Stimulated activated CD4-positive, alpha-beta T cell treated with anti-CD3 and anti-CD28 coated beads, Interleukin-2, amount 100 ng/mL, for 4 hours (primary cell): ENCODE measurements at regions not wholly inside any gene's neighbourhood (a gene's known extent, or its start where the extent isn't known, plus 50 kb on each side); places are given as distances from the start of the nearest gene placed in this dataset.

Experiments
- DNase-seq: peaks from one replicate; pipeline ENCODE4 v3.0.0-alpha.2; 2020; ENCODE audit warnings: low read depth

DNA sequence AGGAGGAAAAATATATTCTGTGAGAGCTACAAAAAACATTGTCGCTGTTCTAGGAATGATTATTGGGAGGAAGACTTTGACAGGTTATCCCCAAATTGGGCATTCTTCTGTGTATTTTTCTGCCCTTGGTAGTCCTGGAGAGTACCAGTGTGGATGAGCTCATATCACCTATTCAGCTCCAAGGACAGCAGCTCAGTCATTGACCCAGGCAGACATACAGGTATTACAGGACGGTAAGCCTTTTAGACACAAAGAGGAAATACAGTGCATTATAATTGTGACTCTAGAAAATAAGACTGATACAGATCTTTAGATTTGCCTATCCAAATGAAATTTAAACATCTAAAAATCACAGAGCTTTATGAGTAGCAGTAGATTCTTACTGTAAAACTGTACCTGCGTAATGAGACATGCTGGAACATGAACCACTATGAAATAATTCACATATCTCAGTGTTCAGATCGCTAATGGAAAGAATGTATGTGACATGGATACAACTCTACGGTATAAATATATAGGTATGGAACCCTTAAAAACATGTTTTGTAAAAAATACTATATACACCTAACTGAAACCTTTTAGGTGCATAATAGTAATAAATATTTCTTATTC, 56.0 kb downstream of the PLK2 start:
- no peak for DNase-seq

DNA sequence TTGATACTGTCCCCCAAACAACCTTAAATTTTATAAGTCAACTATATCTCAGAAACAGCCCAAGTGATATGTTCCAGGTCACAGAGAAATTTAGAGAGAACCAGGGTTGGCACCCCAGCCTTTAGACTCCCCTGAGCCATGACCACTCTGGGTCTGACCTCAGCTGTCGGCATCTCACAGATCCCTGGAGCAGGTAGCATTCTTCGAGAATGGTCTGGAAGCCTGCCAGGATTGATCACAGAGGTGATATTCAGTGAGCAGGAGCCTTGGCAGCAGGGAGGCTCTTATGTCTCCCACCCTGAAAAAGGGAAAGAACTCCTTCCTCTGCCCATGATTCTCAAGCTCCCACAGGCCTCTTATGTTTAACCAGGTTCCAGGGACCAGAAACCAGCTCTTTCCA, 58.2 kb downstream of the PLK2 start:
- no peak for DNase-seq

DNA sequence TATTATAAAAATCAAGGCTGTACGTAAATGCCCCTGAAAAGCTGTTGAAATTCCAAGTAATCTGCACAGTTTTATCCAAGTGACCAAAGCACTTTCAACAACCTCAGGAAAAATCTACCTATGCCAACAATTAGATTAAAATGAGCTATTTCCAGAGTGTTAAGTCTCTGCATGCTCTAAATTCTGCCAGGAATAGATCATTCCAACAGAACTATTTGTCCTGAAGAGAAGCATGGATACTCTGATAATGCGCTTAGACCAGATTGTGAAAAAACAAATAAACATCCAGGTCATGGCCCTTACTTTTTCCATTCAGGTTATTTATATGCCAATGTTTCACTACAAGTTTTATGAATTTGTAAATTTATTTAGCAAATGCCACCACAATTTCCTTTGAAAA, 59.1 kb downstream of the PLK2 start:
- DNase-seq, result no peak

DNA sequence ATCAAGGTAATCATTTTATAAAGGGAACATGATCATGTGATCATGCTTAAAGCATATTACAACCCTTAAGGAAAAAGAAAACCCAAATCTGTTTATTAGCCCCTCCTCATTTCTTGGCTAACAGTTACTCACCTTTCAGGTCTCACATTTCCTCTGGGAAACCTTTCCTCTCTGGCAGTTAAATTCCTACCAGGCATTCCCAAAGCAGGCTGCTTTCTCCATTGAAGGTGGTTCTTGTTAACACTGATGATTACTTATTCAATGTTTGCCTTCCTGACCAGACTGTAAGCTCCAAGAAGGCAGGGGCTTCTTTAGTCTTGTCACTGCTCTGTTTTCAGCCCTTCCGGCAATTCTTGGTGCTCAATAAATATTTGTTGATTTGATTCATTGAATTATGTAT, 59.9 kb downstream of the PLK2 start:
- no peak for DNase-seq

DNA sequence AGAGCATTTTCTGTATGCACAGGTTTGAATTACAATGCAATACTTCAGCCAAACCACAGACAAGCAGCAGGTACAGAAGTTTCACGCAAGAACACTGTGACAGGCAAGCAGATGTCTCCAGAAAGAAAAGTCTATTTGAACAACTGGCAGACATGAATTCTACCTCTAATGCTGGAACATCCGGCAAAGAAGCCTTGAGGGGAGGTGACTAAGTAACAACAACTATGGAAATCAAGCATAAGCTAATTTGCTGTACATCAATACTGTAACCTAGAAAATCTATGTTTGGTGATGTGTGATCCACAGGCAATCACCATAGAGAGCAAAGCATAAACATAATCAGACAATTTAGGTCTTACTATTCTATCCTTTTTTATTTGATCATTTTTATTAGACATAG, 65.5 kb downstream of the PLK2 start:
- DNase-seq, result no peak

DNA sequence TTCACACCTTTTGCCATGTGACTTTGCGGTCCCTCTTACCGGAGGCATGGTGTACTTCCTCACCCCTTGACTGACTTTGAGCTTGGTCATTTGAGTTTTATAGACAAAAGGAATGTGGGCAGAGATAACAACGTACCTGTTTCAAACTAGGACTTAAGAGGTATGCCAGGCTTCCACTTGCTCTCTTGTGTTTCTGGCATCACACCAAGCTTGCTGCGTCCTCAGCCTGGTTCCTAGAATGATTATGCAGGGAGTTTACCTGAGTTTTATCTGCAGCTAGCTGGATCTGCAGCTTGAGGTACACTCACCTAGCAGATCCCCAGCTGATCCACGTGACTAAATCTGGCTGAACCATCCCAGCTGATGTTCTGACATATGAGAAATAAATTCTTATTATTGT, 66.2 kb downstream of the PLK2 start:
- DNase-seq, result no peak

DNA sequence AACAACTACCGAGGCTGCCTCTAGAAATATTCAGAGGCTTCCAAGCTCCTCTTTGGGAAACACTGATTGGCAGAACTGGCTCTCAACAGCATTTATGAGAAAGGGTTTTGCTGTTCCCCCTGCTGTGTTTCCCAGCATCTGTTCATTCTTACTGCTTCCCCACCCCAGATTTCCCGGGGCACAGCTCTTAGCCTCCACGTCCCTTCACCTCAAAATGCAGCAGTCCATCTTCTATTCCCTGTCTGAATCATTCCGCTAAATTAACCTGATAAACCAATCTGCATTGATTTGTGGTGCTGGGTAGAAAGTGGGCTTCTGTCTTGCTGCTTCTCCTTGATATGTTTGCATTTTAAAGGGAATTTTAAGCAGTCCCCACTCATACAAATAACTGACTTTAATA, 67.4 kb downstream of the PLK2 start:
- DNase-seq, result no peak

DNA sequence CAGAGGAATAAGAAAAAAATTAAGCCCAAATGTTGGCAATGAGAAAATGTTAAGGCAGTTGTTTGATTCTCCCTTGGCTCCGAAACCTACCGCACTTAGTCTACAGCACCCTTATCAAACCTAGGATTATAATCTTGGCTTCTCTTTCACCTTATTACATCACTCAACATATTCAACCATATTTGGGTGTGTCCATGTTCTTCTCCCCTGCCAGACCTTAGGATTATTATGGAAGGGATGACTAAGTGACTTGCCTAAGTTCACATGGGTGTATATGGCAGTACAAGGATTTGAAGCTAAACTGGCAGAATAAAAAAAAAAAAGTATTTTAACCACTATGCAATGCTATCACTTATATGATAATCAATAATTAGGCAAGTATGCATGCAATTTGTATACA, 76.4 kb downstream of the PLK2 start:
- no peak for DNase-seq

DNA sequence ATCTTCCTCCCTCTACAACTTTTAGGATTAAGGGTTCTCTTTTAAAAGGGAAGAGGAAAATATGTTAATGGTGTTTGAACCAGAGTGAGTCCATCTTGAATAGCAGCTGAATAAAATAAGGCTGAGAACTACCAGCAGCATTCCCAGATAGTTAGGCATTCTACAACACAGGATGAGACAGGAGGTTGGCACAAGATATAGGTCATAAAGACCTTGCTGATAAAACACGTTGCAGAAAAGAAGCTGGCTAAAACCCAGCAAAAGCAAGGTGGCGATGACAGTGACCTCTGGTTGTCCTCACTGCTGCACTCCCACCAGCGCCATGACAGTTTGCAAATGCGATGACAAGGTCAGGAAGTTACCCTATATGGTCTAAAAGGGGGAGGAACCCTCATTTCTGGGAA, 77.8 kb downstream of the PLK2 start:
- no peak for DNase-seq

DNA sequence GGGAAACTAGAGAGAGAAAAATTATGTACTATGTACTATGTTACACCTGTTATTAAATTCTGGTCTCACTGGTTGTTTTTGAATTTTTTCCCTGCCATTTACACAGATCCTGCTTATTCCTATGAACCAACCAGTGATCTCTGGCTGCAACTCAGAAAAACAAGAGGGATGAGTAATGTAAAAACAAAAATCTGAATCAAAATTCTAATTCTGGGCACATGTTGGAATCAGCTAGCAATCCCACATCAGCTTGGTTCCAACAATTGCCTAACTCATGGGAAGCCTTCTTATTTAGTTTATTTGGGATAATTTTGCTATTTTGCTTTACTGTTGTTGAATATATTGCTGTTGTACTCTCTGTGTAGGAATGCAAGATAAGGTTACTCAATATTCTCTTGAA, 78.3 kb downstream of the PLK2 start:
- no peak for DNase-seq

DNA sequence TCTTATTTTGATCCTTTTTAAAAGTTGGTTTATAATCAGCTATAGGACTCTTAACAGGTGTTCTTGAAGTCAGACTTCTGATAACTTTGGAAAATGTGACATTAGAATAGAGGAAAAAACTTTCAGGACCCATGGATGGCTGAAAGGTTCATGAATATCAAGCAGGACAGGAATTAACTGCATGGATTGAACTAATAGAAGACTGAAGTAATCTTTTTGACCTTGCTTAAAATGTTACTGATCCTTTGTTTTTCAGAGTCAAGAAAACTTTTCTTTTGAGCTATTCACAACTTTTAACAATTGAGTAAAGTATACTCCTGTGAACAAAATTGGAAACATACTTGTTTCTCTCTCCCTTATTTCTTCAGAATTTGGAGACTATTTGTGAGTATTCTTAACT, 79.2 kb downstream of the PLK2 start:
- no peak for DNase-seq

DNA sequence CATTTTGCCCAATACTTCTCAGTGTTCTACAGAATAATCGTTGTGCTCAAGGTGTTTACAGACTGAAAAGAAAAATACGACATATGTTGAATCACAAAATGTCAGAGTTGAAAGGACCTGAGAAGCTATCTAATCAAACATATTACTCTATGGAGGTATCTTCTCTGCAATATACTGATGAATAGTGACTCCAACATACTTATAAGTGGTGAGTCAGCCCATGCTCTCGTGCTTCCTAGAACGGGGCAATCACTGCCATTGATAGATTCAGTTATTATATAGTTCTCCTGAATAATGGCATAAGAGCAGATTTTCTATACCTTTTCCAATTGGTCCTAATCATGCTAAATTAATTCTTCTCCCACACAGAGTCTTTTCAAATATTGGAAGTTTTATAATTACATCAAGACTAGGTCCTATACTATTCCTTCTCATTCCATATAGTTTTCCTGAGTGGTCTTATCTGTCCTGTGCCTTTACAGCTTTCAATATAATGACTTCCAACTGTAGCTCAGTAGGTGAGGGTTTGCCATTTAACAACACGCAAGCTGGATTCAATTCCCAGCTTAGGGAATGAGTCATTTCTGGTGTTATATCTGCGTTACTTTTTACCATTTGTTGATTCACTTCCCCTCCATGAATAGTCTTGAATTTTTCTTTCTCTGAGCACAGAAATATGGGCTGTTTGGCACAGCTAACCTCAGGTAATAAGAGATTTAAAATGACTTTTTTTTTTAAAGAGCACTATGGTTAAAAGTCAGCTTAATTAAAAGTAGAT, 81.1 kb downstream of the PLK2 start:
- DNase-seq, result no peak

DNA sequence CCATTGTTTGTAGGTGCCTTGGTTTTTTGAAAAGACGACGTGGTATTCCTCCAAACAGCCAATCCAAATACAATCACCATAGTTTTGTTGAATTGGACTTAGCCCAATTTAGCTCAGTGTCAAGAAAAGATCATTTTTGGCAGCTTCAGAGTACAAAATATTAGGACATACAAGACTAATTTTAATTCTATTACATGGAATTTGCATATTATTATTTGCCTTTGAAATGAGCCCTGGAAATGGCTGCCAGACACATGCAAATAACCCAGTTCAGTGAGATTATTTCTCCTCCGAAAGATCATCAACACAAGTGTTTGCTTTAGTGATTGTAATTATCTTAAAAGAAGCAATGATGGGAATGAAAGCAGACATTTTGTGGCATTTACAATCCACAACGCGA, 89.3 kb downstream of the PLK2 start:
- DNase-seq, result no peak

DNA sequence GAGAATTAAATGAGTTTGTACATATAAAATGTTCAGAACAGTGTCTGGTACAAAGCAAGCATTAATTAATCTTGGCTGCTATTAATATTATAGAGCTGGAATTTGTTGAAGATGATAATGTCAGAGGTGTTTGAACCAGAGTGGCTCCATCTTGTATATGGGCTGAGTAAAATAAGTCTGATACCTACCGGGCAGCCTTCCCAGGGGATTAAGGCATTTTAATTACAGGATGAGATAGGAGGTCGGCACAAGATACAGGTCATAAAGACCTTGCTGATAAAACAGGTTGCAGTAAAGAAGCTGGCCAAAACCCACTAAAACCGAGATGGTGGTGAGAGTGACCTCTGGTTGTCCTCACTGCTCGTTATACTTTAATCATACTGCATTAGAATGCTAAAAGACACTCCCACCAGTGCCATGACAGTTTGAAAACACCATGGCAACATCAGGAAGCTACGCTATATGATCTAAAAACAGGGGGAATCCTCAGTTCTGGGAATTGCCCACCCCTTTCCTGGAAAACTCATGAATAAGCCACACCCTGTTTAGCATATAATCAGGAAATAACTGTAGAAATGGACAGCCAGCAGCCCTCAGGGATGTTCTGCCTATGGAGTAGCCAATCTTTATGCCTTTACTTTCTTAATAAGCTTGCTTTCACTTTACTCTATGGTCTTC, 90.2 kb downstream of the PLK2 start:
- DNase-seq, result no peak

DNA sequence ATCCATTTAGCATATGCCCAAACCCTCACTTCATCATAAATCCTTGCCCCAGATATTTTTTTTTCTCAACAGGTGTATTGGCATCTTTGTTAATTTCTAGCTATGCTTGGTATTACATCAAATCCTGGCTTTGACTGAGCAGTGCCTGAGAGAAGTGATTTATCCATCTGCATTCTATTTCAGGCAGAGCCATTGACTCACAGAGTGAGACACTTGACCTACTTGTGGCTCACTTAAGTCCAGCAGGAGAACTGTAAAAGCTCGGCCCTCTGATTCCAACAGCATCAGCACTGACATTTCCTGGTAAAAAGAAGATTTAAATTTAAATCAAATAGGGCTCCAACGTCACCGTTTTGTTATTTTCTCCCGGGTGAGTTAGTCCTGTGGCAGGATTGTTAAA, 93.4 kb downstream of the PLK2 start:
- no peak for DNase-seq

DNA sequence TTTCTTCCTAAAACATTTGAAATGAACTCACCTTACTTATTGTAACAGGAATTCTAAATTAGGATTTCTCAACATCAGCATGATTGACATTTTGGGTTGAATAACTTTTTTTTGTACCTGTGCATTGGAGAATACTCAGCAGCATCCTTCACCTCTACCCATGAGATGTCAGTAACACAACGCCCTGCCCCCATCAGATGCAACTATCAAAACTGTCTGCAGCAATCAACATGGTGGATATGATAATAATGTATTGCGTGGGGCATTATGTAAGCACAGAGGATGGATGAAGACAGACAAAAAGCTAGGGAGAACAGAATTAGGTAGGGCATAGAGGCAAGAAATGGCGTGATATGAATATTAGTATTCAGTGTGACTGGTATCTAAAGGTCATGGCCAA, 94.1 kb downstream of the PLK2 start:
- no peak for DNase-seq

DNA sequence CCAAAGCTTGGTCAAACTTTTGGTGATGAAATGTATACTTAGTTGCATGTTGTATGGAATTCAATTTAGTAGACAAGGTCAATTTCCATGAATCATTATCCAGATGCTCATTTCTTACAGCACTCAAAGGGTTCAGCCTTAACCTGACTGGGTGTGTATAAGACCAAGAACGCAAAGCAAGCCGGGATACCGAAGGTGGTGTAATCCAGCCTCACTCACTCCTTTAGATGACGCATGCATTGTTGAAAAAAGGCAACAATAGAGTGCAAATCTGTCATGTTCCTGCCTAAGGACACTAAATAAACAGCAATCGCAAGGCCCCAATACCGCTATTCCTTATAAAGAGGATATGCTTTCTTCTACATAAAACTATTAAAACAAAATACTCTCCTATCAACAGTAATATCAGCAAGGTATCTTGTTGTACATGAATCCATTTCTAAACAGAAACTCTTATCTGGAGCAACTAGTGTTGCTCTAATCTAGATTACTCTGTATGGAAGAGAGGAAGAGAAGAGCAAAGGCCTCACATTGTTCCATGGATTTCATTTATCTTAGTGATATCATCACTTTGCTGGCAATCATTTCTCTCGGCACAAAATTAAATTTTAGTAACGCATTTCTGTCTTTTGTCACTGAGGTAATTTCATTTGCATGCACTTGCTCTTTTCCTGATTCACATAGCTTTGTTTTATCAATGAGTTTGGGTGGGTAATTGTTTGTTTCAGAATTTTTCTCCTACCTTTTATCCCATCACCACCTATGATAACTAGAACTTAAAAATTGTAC, 96.2 kb downstream of the PLK2 start:
- DNase-seq, result no peak

DNA sequence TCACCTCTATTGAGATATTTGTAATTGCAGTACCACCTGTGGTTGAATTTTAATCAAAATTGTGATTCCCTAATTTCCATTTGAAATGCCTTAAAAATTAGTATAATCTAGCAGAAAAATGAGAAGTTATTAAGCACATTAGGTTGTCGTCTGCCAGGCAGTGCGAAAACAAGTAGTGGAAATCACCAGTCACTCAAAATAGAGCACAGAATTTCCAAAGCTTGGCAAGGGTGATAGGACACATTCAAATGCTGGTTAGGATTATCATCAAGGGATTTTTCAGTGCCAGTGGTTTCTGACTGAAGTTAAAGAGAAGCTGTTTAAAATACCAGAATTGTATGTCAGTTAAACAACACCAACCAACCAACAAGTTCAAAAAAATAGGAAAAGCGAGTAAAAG, 97.8 kb downstream of the PLK2 start:
- DNase-seq, result no peak

DNA sequence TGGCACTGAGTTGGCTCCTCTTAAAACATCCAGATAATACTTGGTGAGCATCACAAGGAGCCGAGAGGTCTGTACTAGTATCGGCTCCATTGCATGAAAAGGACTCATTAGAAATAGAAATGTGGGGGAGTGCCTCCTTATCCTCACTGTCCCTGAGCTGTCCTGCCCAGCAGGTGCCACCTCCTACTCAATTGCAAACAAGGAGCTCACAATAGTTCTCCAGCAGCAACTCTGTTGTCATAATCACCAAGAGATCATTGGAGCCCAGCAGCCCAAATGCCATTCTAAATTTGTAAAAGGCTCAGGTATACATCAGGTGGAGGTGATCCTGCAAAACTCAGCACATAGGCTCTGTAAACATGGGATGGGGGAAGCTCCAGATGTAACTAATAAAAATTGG, 99.1 kb downstream of the PLK2 start:
- no peak for DNase-seq

DNA sequence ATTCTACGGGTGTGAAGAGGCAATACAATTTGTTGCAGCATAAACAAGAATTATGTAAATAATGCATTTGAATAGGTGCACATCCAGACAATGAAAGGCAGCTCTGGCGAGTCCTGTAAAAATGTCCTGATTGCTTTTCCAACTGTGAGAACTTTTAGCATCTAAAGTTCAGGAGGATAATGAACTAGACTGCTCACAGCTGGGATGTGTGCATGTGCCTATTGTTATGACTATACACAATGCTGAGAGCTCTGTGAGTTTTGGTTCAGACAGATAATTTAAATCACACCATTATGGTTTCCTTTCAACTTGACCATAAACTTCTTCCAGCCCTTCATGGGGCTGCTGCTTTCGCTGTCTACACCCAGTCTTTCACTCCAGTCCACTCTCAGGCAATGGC, 99.9 kb downstream of the PLK2 start:
- no peak for DNase-seq

DNA sequence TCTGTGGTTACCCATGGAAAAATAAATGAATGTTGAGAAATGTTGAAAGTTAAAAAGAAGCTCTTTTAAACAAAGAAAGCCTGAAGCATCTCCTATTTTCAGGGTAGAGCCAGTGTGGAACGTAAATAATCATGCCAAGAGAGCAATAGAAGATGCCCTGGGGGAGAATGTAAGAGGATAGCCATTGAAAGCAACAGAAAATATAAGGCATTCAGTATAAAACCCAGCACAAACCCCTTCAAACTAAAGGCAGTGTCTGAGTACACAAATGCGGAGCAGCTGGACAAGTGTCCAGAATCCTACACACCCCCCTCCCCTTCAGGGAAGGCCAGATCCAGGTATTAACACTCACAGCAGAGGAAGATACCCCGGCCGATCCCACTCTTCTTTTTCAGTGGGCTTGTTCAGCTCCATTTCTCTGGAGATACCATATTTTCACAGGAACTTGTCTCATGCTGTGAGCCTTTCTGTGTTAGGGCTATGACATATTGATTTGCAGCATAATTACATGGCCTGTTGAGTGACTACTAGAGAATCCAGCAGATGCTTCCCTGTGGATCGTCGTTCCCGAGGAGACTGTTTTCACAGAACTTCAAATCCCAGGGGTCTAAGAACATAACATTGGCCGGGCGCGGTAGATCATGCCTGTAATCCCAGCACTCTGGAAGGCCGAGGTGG, 101.2 kb downstream of the PLK2 start:
- DNase-seq, result no peak

DNA sequence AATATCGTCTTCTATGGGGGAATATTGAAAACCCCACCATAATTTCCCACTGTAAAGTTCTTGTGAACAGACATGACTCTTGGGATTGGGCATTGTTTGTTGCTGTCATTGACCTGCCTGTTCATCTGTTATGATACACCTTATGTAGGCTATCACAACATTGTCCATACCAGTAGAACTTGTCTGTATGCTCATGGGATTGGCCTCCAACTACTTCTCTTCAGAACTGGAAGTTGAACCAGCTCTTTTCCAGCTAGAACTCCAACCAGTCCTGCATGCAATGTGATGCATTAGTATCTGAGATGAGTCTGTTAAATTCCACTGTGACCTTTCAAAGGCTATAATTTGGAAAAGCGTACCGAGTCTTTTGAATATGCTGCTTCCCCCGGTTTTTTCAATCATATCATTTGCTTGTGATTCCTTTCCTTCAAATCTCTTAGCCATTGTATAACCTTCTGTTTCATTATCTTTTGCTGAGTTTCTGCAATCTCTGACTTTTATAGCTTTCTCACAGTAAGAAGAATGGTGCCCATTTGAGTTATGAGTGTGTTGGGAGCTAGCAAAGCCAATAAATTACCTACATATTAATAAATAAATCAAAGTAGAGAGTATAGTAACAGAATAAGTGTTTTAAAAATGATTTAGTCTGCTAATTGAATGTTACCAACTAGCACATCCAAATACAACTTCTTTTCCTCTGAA, 101.9 kb downstream of the PLK2 start:
- DNase-seq, result no peak
